ENCODE measurements at regions not wholly inside any gene's neighbourhood (a gene's known extent, or its start where the extent isn't known, plus 50 kb on each side); places are given as distances from the start of the nearest gene placed in this dataset.

DNA sequence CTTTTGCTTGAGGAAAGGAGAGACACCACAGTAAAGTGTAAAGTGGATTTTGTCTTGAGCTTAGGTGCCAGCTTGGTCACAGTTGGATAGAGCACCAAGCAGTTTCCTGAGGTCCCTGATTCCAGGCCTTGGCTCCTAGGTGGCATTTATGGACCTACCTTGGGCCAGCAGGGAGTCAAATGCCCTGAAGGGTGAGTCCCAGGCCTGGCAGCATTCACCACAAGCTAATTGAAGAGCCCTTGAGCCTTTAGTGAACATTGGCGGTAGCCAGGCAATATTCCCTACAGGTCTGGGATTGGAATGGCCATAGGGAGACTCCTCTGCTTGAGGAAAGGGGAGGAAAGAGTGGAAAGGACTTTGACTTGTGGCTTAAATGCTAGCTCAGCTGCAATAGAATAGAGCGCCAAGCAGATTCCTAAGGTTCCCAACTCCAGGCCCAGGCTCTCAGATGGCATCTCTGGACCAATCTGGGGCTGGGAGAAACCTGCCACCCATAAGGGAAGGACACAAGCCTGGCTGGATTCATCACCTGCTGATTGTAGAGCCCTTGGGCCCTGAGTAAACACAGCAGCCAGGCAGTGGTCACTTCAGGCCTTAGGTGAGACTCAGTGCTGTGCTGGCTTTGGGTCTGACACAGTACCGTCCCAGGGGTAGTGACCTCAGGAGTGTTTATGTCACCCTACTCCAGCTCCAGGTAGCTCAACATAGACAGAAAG lies 137.5 kb upstream of the OTOS start:
- no peak for DNase-seq (ENCODE audit: low read depth in 1 of 2, low spot score in 1 of 2)

DNA sequence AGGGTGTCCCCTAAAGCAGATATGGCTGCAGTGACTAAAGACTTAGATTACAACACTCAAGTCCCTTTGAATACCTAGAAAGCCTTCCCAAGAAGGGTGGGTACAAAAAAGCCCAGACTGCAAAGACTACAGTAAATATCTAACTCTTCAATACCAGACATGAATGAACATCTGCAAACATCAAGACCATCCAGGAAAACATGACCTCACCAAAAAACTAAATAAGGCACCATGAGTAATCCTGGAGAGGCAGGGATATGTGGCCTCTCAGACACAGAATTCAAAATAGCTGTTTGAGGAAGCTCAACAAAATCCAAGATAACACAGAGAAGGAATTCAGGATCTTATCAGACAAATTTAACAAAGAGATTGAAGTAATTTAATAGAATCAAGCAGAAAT lies 138.2 kb upstream of the OTOS start:
- no peak for DNase-seq (ENCODE audit: low read depth in 1 of 2, low spot score in 1 of 2)

GRCh38 chr2:240280621-240281020 lies 140.2 kb upstream of the OTOS start:
- DNase-seq (ENCODE audit: low read depth in 1 of 2, low spot score in 1 of 2), result no peak

- no peak for DNase-seq (ENCODE audit: low read depth in 1 of 2, low spot score in 1 of 2)
These were observed 144.2 kb upstream of the OTOS start for GRCh38 chr2:240284503-240285259.

DNA sequence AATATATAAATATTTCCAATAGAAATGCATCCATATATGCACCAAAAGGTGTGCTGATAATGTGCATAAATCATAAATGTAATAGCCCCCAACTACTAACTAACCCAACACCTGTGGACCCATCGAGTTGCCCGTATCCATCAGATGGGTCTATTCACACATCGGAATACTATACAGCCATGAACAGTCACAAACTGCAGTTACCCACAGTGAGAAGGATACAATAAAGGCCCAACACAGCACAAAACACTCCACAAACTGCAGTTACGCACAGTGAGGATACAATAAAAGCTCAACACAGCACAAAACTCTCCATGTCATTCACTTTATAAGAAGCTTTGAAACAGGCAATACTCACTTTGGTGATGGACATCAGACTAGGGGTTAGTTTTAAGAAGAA lies 145.3 kb upstream of the OTOS start:
- DNase-seq (ENCODE audit: low read depth in 1 of 2, low spot score in 1 of 2), result no peak

- no peak for DNase-seq (ENCODE audit: low read depth in 1 of 2, low spot score in 1 of 2)
These were observed 146.1 kb upstream of the OTOS start for GRCh38 chr2:240286596-240286995.

DNA sequence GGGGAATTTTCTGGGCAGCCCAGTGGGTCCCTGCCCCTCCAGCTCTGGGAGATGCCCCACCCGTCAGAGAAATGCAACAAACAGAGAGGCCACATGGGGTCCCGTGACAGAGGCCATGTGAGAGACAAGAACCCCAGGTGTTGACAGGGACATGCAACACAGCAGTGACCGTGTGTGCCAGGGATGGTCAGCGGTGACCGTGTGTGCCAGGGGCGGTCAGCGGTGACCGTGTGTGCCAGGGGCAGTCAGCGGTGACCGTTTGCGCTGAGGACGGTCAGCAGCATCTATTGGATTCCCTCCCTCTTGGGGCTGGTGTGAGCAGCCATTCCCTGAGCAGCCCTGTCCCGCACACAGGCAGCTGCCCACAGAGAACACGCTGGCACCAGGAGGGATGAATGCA lies 146.6 kb upstream of the OTOS start:
- DNase-seq (ENCODE audit: low read depth in 1 of 2, low spot score in 1 of 2), result no peak

DNA sequence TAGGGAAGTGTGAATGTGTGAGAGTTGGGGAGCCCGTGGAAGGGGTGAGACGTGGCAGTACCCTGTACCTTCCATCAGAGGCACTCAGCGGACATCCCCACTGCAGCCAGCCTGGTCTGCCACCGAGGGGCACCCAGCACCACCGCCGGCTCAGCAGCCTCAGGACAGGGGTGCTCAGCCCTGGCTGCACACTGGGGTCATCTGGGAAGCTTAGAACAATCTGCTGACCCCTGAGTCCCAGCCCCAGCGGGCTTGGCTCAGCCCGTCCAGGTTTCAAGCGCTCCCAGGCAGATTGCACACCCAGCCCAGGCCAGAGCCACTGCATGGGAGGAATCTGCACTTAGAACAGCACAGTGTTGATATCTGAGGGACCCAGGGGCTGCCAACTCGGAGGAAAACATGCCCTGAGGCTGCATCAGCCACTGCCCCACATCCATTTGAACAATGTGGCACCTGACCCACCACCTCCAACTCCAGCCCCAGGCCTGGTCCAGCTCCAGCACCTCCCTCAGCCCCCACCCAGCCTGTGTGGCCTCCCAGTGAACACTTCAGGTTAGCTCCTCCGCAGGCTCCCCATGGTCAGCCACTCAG lies 147.1 kb upstream of the OTOS start:
- DNase-seq (ENCODE audit: low read depth in 1 of 2, low spot score in 1 of 2), result no peak

DNA sequence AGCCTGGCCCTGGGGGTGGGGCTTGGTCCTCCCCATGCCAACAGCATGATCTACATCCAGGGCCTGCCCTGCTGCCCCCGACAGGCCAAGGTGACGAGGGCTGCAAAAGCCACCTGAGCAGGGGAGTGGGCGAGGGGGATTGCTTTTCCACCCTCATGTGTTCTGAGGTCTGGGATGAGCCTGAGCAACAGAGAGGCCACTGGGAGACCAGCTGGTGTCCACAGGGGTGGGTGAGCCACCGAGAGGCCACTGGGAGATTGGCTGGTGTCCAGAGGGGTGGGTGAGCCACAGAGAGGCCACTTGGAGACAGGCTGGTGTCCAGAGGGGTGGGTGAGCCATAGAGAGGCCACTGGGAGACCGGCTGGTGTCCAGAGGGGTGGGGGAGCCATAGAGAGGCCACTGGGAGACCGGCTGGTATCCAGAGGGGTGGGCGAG lies 147.4 kb upstream of the GPC1 start:
- DNase-seq (ENCODE audit: low read depth in 1 of 2, low spot score in 1 of 2), result no peak

GRCh38 chr2:240289701-240290431 lies 145.6 kb upstream of the GPC1 start:
- DNase-seq (ENCODE audit: low read depth in 1 of 2, low spot score in 1 of 2), result no peak

- DNase-seq (ENCODE audit: low read depth in 1 of 2, low spot score in 1 of 2), result no peak
These were observed 144.8 kb upstream of the GPC1 start for GRCh38 chr2:240290432-240291336.

GRCh38 chr2:240291337-240292034 lies 144.0 kb upstream of the GPC1 start:
- no peak for DNase-seq (ENCODE audit: low read depth in 1 of 2, low spot score in 1 of 2)

- DNase-seq (ENCODE audit: low read depth in 1 of 2, low spot score in 1 of 2), result no peak
These were observed 143.4 kb upstream of the GPC1 start for GRCh38 chr2:240292035-240292574.

DNA sequence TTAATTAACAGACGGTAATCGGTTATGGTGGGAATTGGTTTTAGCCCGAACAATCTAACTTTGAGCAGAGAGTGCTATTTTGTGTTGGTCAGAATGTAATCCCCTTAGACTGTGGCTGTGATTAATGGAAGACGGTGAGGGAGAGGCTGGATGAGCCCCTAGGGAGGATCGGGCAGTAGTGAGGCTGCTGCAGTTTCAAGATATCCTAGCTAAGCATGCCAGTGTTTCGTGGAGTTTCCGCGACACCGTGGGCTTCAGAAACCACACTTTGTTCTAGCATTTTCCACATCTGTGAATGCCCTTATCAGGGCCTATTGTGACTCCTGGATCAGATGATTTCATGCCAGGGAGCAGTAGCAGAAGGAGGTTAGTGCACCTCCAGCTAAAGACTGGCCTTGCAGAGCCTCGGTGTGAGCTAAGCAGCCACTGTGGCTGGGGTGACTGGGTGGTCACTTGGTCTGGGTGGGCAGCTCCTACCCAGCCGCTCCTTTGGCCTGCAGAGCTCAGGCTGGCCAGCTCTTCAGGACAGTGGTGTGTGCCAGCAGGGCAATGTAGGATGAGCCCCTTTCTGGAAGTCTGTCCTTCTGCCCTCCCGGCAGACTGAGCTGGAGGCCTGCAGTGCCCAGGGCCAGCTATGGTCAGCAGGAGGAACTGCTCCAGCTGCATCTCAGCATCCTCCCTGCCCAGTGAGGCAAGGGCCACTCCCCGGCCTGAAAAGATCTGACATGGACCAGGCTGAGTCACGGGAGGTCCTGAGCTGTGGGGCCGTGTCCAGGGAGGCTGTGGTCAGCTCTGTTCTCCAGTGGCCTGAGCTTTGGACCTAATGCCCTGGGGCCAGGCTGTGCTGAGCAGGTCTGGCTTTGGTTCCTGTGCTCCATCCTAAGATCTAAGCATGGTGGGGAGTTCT lies 142.6 kb upstream of the GPC1 start:
- no peak for DNase-seq (ENCODE audit: low read depth in 1 of 2, low spot score in 1 of 2)

DNA sequence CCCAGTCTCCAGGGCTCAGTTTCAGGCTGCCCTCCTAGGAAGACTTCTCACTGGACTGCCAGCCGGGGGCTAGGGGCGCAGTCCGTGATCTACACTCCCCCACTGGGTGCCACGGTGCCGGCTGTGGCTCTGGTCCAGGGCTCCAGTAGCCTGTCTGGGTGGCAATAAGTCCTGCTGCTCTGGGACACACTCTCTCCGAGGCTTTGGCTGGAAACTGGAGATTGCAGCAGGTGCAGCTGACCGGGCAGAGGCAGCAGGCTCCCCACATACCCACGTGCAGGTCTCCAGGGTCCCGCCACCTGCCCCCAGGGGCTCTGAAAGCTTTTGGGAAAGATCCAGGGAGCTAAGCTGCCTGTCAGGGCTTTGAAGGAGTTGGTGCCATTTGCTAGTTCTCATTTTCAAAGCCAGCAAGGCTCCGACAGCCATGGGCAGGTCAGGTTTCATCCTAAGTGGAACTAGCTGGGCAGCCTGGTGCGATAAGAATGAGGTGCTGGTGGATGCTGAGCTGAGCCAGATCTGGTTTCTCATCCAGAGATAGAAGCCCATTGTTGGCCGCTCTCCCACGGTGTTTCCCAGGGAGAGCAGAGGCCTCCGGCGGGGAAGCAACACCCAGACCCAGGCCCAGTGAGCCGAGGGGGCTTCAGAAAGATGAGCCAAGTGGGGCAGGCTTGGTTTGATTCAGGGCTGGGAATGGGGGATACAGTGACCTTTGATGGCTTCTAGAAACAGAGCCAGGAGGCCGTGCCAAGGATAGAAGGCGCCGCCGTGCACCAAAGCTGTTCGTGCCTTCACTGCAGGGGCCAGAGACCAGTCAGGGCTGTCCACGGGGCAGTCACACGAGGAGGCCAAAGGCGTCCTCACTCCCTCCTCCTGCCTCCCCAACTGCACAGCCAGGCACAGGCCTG lies 141.7 kb upstream of the GPC1 start:
- no peak for DNase-seq (ENCODE audit: low read depth in 1 of 2, low spot score in 1 of 2)

DNA sequence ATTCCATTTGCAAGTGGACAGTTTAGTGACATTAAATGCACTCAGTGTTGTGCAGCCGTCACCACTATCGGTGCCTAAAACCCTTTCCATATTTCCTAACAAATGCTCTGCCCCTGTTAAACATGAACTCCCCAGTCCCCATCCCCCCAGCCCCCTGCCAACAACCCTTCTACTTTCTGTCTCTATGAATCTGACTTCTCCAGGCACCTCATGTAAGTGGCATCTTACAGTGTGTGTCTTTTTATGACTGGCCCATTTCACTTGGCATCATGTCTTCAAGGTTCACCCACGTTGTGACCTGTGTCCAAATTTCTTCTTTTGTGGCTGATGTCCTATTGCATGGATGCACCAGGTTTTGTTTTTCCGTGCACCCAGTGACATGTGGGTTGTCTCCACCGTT lies 140.9 kb upstream of the GPC1 start:
- no peak for DNase-seq (ENCODE audit: low read depth in 1 of 2, low spot score in 1 of 2)

- DNase-seq (ENCODE audit: low read depth in 1 of 2, low spot score in 1 of 2), result no peak
These were observed 140.0 kb upstream of the GPC1 start for GRCh38 chr2:240295256-240296103.

Data from activated CD4-positive, alpha-beta T cell treated with anti-CD3 and anti-CD28 coated beads, Interleukin-2, amount 50 U/mL, for 24 hours (primary cell).